Forelimb muscle (tissue), 1 donor: ENCODE measurements at regions not wholly inside any gene's neighbourhood (a gene's known extent, or its start where the extent isn't known, plus 50 kb on each side); places are given as distances from the start of the nearest gene placed in this dataset.
"Not testable (repeated sequence)": the region's sequence is repeated elsewhere in the genome, so short reads cannot be mapped to it uniquely, and the experiment has no call there.

Source experiments
- DNase-seq: peaks from one replicate; pipeline ENCODE4 v3.0.0-alpha.2; 2013; ENCODE audit warnings: low read depth

GRCh38 chr13:61508936-61509335, 93.3 kb upstream of the PCDH20 start:
- DNase-seq, result no peak

GRCh38 chr13:61500176-61500575, 84.5 kb upstream of the PCDH20 start:
- DNase-seq, result no peak

- DNase-seq, result no peak
These were observed 80.0 kb upstream of the PCDH20 start for GRCh38 chr13:61495648-61496047.

GRCh38 chr13:61493556-61493955, 77.9 kb upstream of the PCDH20 start:
- not testable (repeated sequence) for DNase-seq

- DNase-seq, result no peak
These were observed 70.8 kb upstream of the PCDH20 start for GRCh38 chr13:61486496-61486895.

GRCh38 chr13:61485128-61485765, 69.6 kb upstream of the PCDH20 start:
- DNase-seq, result no peak

GRCh38 chr13:61477619-61478018, 62.0 kb upstream of the PCDH20 start:
- DNase-seq, result no peak

GRCh38 chr13:61470786-61471185, 55.1 kb upstream of the PCDH20 start:
- DNase-seq, result no peak

- DNase-seq, result no peak
These were observed 50.6 kb upstream of the PCDH20 start for GRCh38 chr13:61466280-61466679.
